K562 (cell line): ENCODE measurements at regions not wholly inside any gene's neighbourhood (a gene's known extent, or its start where the extent isn't known, plus 50 kb on each side); places are given as distances from the start of the nearest gene placed in this dataset.

Experiments used
- CHCHD3 ChIP-seq: fragments of 250-450 bp; sonication (Bioruptor Pico); IDR thresholded peaks from 2 replicates; pipeline ENCODE4 v2.1.2; 2022; ENCODE audit warnings: mild to moderate bottlenecking
- CREB5 ChIP-seq: fragments of 250-450 bp; sonication (Bioruptor Pico); IDR thresholded peaks from 2 replicates; pipeline ENCODE4 v1.5.0; 2020; ENCODE audit warnings: mild to moderate bottlenecking
- ETV5 ChIP-seq: sonication (generic); formaldehyde crosslinking; IDR thresholded peaks from 2 replicates; pipeline ENCODE4 v1.4.0; 2020; ENCODE audit warnings: low read depth, mild to moderate bottlenecking, missing genetic modification reagents
- GATA2 ChIP-seq: sonication (generic); formaldehyde crosslinking; IDR thresholded peaks from 2 replicates; pipeline ENCODE4 v1.4.0; 2020; ENCODE audit warnings: mild to moderate bottlenecking, missing genetic modification reagents
- GTF2E2 ChIP-seq: fragments of 200-800 bp; sonication (Bioruptor generic); IDR thresholded peaks from 2 replicates; pipeline ENCODE4 v1.6.1; 2016; ENCODE audit warnings: missing genetic modification characterization, missing compliant biosample characterization
- HLTF ChIP-seq: fragments of 450-650 bp; IDR thresholded peaks from 2 replicates; pipeline ENCODE4 v1.6.1; 2016
- KAT8 ChIP-seq: fragments of 450-650 bp; IDR thresholded peaks from 2 replicates; pipeline ENCODE4 v1.6.1; 2016; ENCODE audit warnings: low read depth, mild to moderate bottlenecking
- NR2C1 ChIP-seq, 2 experiments: fragments of 450-650 bp; IDR thresholded peaks; 2 replicates each; pipeline ENCODE4 v1.6.1; 2017; ENCODE audit warnings: mild to moderate bottlenecking in 2 of 2, antibody characterized with exemption in 1 of 2, inconsistent platforms in 1 of 2, missing compliant biosample characterization in 1 of 2, missing genetic modification characterization in 1 of 2
- NR2C2 ChIP-seq, 2 experiments: fragments of 200-800 bp in 1 of 2; sonication (Bioruptor generic) in 1 of 2; sonication (generic) in 1 of 2; formaldehyde crosslinking in 1 of 2; IDR thresholded peaks; 2 replicates each; pipeline versions ENCODE4 v1.6.1 to v1.8.0; 2016 to 2022; ENCODE audit warnings: mild to moderate bottlenecking in 1 of 2, missing compliant biosample characterization in 1 of 2, missing genetic modification characterization in 1 of 2, missing genetic modification reagents in 1 of 2
- TAF9B ChIP-seq: fragments of 450-650 bp; IDR thresholded peaks from 2 replicates; pipeline ENCODE4 v1.6.1; 2018; ENCODE audit warnings: mild to moderate bottlenecking; ENCODE audit not compliant: partially characterized antibody
- TRIM24 ChIP-seq, 2 experiments: fragments of 450-650 bp; IDR thresholded peaks; 2 replicates each; pipeline ENCODE4 v1.6.1; 2016
- ZNF239 ChIP-seq: fragments of 250-450 bp; sonication (Bioruptor Pico); IDR thresholded peaks from 2 replicates; pipeline ENCODE4 v1.4.0; 2020; ENCODE audit warnings: mild to moderate bottlenecking
- ZNF511 ChIP-seq: sonication (generic); formaldehyde crosslinking; IDR thresholded peaks from 2 replicates; pipeline ENCODE4 v1.8.0; 2022; ENCODE audit warnings: mild to moderate bottlenecking, missing genetic modification reagents

GRCh38 chr14:41389355-41389754, 217.3 kb upstream of the LRFN5 start (continued):
- TF ChIP-seq NR2C1 (IDR thresholded peaks at IDR 0.05) = no peak
- no peak for TF ChIP-seq NR2C1 (tag; IDR thresholded peaks at IDR 0.05)
- TF ChIP-seq KAT8 = no peak
- TF ChIP-seq HLTF = no peak
- no peak for TF ChIP-seq ZNF511 (CRISPR knock-in tag)
- TF ChIP-seq ETV5 (CRISPR knock-in tag) = no peak
- no peak for TF ChIP-seq GTF2E2 (tag)
- no peak for TF ChIP-seq ZNF239 (CRISPR knock-in tag)
- no peak for TF ChIP-seq TRIM24 (IDR thresholded peaks at IDR 0.05)
- TF ChIP-seq GATA2 = no peak
- TF ChIP-seq TAF9B = no peak
- TF ChIP-seq CREB5 (CRISPR knock-in tag) = no peak
- TF ChIP-seq CHCHD3 = no peak
- no peak for TF ChIP-seq NR2C2 (CRISPR knock-in tag; IDR thresholded peaks at IDR 0.05)
- TF ChIP-seq NR2C2 (tag; IDR thresholded peaks at IDR 0.05) = no peak
